Stomach (tissue), 4 donors: ENCODE measurements at regions not wholly inside any gene's neighbourhood (a gene's known extent, or its start where the extent isn't known, plus 50 kb on each side); places are given as distances from the start of the nearest gene placed in this dataset.

Experiments used
- POLR2A ChIP-seq, 4 donors: fragments of 450-650 bp; IDR thresholded peaks; one replicate each; pipeline ENCODE4 v1.6.1; 2016; ENCODE audit warnings: antibody characterized with exemption in 4 of 4, control low read depth in 2 of 4, mild to moderate bottlenecking in 1 of 4, moderate library complexity in 1 of 4
- POLR2AphosphoS5 ChIP-seq, 3 donors: sonication (generic); formaldehyde crosslinking; IDR thresholded peaks; one replicate each; pipeline ENCODE4 v1.6.1; 2016; ENCODE audit warnings: antibody characterized with exemption in 3 of 3
- TF ChIP-seq, protein P1 (sequence below), 7 experiments: fragments of 450-650 bp in 4 of 7; fragments of 200-600 bp in 3 of 7; sonication (generic) in 3 of 7; IDR thresholded peaks; one replicate each; pipeline ENCODE4 v1.5.1; 2016 to 2019; ENCODE audit warnings: antibody characterized with exemption in 7 of 7, control low read depth in 2 of 7, mild to moderate bottlenecking in 1 of 7

DNA sequence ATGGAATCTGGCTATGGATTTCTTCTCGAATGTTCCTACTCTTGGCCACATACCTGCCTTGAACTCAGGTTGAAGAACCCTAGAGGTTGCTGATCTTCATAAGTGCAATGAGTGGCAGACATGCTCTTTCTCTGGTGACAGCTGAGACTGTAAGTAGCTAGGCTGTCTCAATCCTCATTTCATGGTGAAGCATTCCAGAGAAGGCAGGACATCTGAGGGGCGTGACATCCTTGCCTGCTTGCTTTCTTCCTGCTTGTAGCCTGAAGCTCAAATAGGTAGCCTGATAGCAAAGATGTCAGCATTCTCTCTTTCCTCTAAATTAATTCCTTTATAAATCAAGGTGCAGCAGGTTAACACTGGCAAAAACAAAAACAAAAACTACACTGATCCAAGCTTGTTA, 114.6 kb upstream of the MAGI3 start:
- TF ChIP-seq POLR2AphosphoS5 (IDR thresholded peaks at IDR 0.05), result no peak
- TF ChIP-seq, protein P1, sequence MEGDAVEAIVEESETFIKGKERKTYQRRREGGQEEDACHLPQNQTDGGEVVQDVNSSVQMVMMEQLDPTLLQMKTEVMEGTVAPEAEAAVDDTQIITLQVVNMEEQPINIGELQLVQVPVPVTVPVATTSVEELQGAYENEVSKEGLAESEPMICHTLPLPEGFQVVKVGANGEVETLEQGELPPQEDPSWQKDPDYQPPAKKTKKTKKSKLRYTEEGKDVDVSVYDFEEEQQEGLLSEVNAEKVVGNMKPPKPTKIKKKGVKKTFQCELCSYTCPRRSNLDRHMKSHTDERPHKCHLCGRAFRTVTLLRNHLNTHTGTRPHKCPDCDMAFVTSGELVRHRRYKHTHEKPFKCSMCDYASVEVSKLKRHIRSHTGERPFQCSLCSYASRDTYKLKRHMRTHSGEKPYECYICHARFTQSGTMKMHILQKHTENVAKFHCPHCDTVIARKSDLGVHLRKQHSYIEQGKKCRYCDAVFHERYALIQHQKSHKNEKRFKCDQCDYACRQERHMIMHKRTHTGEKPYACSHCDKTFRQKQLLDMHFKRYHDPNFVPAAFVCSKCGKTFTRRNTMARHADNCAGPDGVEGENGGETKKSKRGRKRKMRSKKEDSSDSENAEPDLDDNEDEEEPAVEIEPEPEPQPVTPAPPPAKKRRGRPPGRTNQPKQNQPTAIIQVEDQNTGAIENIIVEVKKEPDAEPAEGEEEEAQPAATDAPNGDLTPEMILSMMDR (IDR thresholded peaks at IDR 0.05), result no peak
- no peak for TF ChIP-seq POLR2A (IDR thresholded peaks at IDR 0.05)
